HG03469 (cell line): ENCODE measurements at regions not wholly inside any gene's neighbourhood (a gene's known extent, or its start where the extent isn't known, plus 50 kb on each side); places are given as distances from the start of the nearest gene placed in this dataset.

ENCODE experiments used
- ATAC-seq: cut with Tn5 transposase; IDR thresholded peaks from one replicate; pipeline ENCODE4 v1.9.1; 2021; ENCODE audit warnings: mild to moderate bottlenecking, moderate library complexity, moderate number of reproducible peaks; ENCODE audit not compliant: unreplicated experiment

DNA sequence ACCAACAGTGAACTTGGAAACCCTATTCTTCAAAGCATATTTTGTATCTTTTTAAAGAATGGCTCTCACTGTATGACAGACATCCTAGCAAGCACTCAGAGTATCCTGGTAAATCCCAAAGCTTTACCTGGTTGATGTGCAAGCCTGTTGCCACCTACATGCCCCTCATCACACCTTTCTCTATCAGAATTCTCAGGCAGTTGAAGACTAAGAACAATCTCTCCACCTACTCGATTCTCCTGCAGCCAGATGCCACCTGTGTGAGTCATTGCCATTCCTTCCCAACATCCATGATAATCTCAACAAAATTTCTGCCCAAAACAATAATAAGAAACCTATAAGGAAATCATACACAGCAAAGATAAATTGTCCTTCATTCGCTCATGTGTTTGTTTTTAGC is 659.8 kb downstream of the BCL11A start:
- ATAC-seq, result no peak

GRCh38 chr2:59892398-59892797 is 661.1 kb downstream of the BCL11A start:
- no peak for ATAC-seq

DNA sequence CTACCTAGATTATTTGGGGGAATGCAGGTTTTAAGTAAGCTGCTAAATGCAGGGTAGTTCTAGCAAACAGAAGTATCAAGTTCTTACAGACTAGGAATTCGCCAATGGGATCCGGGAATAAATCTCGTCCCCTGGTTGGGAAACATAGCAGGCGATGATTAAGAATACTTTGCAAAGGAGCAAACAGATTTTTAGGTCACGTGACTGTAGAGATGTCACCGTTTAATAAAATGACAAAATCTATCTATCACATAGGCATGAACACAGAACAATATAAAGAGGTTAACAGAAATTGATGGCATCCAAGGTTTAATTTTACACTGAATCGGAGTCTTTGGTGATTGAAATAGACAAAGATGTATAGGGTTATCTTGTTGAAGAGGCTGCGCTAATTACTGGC is 664.1 kb downstream of the BCL11A start:
- no peak for ATAC-seq

- no peak for ATAC-seq
Measured at GRCh38 chr2:59888706-59889105, 664.7 kb downstream of the BCL11A start.

- peak; percentile 98 for ATAC-seq
Measured at GRCh38 chr2:59888015-59888414, 665.4 kb downstream of the BCL11A start.

GRCh38 chr2:59887366-59887765 is 666.1 kb downstream of the BCL11A start:
- ATAC-seq, result no peak

- no peak for ATAC-seq
Measured at GRCh38 chr2:59886759-59887158, 666.7 kb downstream of the BCL11A start.

DNA sequence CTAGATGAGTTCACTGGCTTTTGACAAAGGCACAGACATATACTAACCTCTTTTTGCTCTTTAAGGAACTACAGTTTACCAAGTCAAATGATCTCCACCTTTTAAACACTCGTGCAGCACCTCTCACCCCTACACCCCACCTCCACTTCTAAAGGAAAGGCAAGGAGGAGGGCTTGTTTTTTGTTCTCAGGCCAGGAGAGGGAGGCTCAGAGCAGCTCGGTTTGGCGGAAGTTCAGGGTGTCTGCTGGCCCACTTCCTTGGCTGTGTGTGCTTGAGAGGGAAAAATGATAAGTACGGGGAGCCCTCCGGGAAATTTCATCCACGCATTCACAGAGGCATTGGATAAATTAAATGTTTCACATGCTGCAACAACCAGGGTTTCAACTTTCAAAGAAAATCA is 667.9 kb downstream of the BCL11A start:
- ATAC-seq, result no peak

DNA sequence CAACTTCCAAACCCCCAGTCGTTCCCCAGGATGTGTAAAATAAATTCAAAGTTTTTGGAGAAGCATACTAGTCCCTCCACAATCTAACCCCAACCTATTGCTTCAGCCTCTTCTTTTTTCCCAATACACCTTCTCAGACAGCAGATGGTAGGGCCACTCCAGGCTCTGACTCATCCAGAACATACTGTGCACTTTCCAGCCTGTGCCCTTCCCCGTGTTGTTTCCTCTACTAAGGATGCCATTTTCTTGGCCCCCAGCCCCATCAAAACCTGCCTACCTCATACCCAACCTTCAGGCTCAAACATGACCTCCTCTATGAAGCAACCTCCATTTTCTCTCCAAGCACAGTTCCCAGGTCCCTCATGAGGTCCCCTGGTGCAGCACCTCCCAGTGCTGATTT is 669.3 kb downstream of the BCL11A start:
- no peak for ATAC-seq

- ATAC-seq, result no peak
Measured at GRCh38 chr2:59882822-59883221, 670.6 kb downstream of the BCL11A start.

- no peak for ATAC-seq
Measured at GRCh38 chr2:59882279-59882678, 671.2 kb downstream of the BCL11A start.

DNA sequence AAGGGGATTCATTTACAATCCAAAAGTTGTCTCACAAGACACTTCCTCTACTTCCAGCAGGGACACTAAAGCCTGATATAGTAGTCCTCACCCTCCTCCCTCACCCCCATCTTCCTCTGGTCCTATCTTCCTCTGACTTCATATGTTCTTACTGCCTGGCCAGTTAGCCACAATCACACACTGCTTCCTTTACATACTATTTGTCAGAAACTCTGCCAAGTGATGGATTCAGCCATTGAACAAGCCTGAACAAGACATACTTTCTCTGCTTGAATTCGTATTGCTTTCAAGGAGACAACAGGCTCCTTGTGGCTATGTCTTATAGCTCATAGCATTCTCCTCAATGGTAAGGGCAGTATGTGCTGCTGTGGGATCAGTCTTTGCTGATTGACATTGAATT is 672.2 kb downstream of the BCL11A start:
- no peak for ATAC-seq

GRCh38 chr2:59879700-59880131 is 673.7 kb downstream of the BCL11A start:
- no peak for ATAC-seq

DNA sequence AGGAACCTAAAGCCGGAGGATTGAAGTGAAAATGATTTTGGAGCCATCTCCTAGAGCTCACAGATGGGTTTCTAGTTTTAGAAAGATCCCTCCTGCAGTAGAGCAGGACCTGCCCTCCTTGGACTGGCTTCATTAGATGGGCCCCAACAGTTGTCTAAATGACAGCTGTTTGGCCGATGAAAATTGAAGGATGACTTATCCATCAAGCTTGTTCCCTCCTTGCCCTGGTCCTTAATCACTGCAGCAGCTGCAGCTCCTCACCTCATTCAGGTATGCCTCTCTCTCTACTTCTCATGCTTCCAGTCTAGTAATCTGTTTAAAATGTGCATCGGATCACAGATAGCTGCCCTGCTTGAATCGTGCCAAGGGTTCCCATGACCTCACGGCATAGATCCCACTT is 677.6 kb downstream of the BCL11A start:
- ATAC-seq, result no peak

- no peak for ATAC-seq
Measured at GRCh38 chr2:59874971-59875755, 678.3 kb downstream of the BCL11A start.

GRCh38 chr2:59874361-59874760 is 679.1 kb downstream of the BCL11A start:
- no peak for ATAC-seq

GRCh38 chr2:59871830-59872229 is 681.6 kb downstream of the BCL11A start:
- ATAC-seq, result no peak

DNA sequence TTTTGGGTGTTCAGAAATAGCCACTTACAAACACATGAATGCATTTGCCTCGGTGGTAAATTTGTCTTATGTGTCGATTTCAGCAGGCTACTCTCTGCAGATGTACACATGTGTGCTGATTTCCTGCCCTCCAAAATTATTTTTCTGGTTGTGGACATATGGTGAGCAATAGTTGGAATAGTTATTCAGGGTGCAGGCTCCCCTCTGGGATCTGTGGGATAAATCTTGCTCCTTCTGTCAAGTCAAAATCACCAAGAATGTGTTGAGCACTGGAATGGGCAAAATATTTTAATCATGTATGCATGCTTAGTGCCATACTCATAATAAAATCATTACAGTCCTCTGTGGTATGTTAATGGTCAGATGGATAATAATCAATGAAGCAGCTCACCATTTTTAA is 684.5 kb downstream of the BCL11A start:
- ATAC-seq, result no peak

GRCh38 chr2:59866436-59866835 is 687.0 kb downstream of the BCL11A start:
- ATAC-seq, result no peak

DNA sequence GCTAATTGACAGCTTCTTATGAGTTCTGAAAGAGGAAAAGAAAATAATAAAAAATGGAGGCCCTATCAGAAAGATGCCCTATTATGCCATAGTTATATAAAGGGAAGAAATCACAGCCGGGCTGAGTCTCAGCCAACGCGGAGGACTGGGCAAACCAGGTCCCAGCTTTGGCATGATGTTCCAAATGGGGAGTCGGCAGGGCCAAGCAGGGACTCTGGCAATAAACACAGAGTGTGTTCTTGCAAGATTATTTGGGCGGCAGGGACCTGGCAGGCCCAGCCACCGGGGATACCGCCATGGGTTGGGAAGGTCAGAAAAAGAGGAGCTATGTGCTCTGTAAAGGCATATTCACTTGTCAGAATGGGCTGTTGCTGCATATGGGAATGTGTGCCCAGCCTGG is 694.9 kb downstream of the BCL11A start:
- ATAC-seq, result no peak

- no peak for ATAC-seq
Measured at GRCh38 chr2:59857109-59857508, 696.3 kb downstream of the BCL11A start.

DNA sequence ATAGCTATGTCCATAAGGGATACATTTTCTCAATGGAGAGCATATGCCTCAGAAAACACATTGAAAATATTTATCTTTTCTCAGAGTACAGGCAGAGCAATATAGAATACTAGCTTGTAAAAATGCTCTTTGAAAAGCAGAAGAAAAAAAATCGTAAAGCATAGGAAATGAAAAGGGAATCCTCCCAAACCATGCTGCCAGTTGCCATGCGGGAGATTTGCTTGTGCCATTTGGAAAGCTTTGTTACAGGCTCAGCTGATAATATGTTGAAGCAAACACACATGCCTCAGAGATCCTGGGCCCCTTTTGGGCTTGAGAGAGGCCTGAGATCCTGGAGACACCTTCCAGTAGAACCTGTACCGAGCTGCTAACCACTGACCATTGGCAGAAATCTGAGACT is 697.1 kb downstream of the BCL11A start:
- ATAC-seq, result no peak

- ATAC-seq, result no peak
Measured at GRCh38 chr2:59853032-59853431, 700.4 kb downstream of the BCL11A start.
